HUES64 (cell line): ENCODE measurements at regions not wholly inside any gene's neighbourhood (a gene's known extent, or its start where the extent isn't known, plus 50 kb on each side); places are given as distances from the start of the nearest gene placed in this dataset.

ENCODE experiments used
- H3K27ac ChIP-seq: 2 replicates; pipeline ENCODE4 v1.7.0; 2013; ENCODE audit warnings: low read depth, low read length, inconsistent platforms
- H3K27me3 ChIP-seq: 2 replicates; pipeline ENCODE4 v1.6.1; 2013; ENCODE audit warnings: mild to moderate bottlenecking, low read length; ENCODE audit not compliant: insufficient read depth
- H3K36me3 ChIP-seq: 2 replicates; pipeline ENCODE4 v1.6.1; 2013; ENCODE audit warnings: mild to moderate bottlenecking, low read length; ENCODE audit not compliant: insufficient read depth
- H3K4me1 ChIP-seq: 2 replicates; pipeline ENCODE4 v1.6.1; 2013; ENCODE audit warnings: mild to moderate bottlenecking, low read length, moderate library complexity; ENCODE audit not compliant: insufficient read depth
- H3K4me3 ChIP-seq: 2 replicates; pipeline ENCODE4 v1.5.1; 2013; ENCODE audit warnings: mild to moderate bottlenecking, low read length, moderate library complexity
- H3K9ac ChIP-seq: 2 replicates; pipeline ENCODE4 v1.6.1; 2013; ENCODE audit warnings: mild to moderate bottlenecking, low read depth, low read length
- H3K9me3 ChIP-seq: 2 replicates; pipeline ENCODE4 v1.6.1; 2013; ENCODE audit warnings: low read depth, low read length; ENCODE audit not compliant: insufficient read depth
- WGBS: fragments of 150-250, 120-280 bp; methylation state at CpG from one replicate; pipeline ENCODE4 v1.1.7; 2013; ENCODE audit warnings: missing lambda C conversion rate; 5-methylcytosine and 5-hydroxymethylcytosine counted together

- no peaks in the 10 kb centered on the region for H3K36me3 ChIP-seq
Observed at GRCh38 chr6:68575765-68576439, 59.2 kb upstream of the ADGRB3 start.

GRCh38 chr6:68572975-68573374 lies 62.1 kb upstream of the ADGRB3 start:
- WGBS = 81% methylated on average over 4 of the region's 4 CpGs
- H3K4me3 ChIP-seq = no peak overlapping the region
- H3K9ac ChIP-seq = no peak overlapping the region
- no peak overlapping the region for H3K27ac ChIP-seq
- H3K9me3 ChIP-seq = 0 out of 2 replicates have a peak, but pooled peaks cover 2% of the 10 kb centered on the region
- peaks cover 13% of the 10 kb centered on the region for H3K4me1 ChIP-seq
- no peaks in the 10 kb centered on the region for H3K27me3 ChIP-seq
- no peaks in the 10 kb centered on the region for H3K36me3 ChIP-seq

More at GRCh38 chr6:68575765-68576439, 59.2 kb upstream of the ADGRB3 start:
- Histone ChIP-seq H3K4me3 (peak overlapping the region; percentile 37), H3K27ac (no peak overlapping the region), H3K9me3 (0 out of 2 replicates have a peak, but pooled peaks cover 2% of the 10 kb centered on the region), H3K4me1 (peaks cover 13% of the 10 kb centered on the region), H3K27me3 (no peaks in the 10 kb centered on the region), H3K9ac (peak overlapping the region; percentile 9; the same call in 1 of the 2 replicates)
- 12% methylated on average over 14 of the region's 14 CpGs for WGBS

- Histone ChIP-seq H3K4me3 (no peak overlapping the region), H3K4me1 (peaks cover 13% of the 10 kb centered on the region), H3K9me3 (0 out of 2 replicates have a peak, but pooled peaks cover 2% of the 10 kb centered on the region), H3K27ac (no peak overlapping the region), H3K9ac (no peak overlapping the region), H3K36me3 (no peaks in the 10 kb centered on the region), H3K27me3 (no peaks in the 10 kb centered on the region)
- WGBS = 35% methylated on average over 2 of the region's 2 CpGs
Observed at GRCh38 chr6:68572525-68572924, 62.6 kb upstream of the ADGRB3 start.

- 52% methylated on average over 5 of the region's 5 CpGs for WGBS
- Histone ChIP-seq H3K4me3 (no peak overlapping the region), H3K9ac (no peak overlapping the region), H3K9me3 (no peaks in the 10 kb centered on the region), H3K27ac (peak overlapping the region; percentile 71; the same call in 1 of the 2 replicates), H3K4me1 (peaks cover 16% of the 10 kb centered on the region), H3K27me3 (no peaks in the 10 kb centered on the region), H3K36me3 (no peaks in the 10 kb centered on the region)
Observed at GRCh38 chr6:68559716-68560115, 75.4 kb upstream of the ADGRB3 start.

GRCh38 chr6:68559070-68559469 lies 76.0 kb upstream of the ADGRB3 start:
- Histone ChIP-seq H3K9ac (no peak overlapping the region), H3K36me3 (no peaks in the 10 kb centered on the region), H3K9me3 (no peaks in the 10 kb centered on the region), H3K4me3 (no peak overlapping the region), H3K4me1 (peaks cover 16% of the 10 kb centered on the region), H3K27me3 (no peaks in the 10 kb centered on the region), H3K27ac (peak overlapping the region; percentile 71)
- WGBS = 48% methylated on average over 1 of the region's 1 CpG

- no peaks in the 10 kb centered on the region for H3K36me3 ChIP-seq
- no peaks in the 10 kb centered on the region for H3K4me1 ChIP-seq
- no peaks in the 10 kb centered on the region for H3K27me3 ChIP-seq
- H3K9me3 ChIP-seq = peaks cover 9% of the 10 kb centered on the region
- H3K4me3 ChIP-seq = no peak overlapping the region
- no peak overlapping the region for H3K27ac ChIP-seq
- 95% methylated on average over 1 of the region's 1 CpG for WGBS
- no peak overlapping the region for H3K9ac ChIP-seq
Observed at GRCh38 chr6:68546620-68547019, 88.5 kb upstream of the ADGRB3 start.

- Histone ChIP-seq H3K9ac (no peak overlapping the region), H3K4me3 (no peak overlapping the region), H3K27me3 (no peaks in the 10 kb centered on the region), H3K36me3 (no peaks in the 10 kb centered on the region), H3K27ac (no peak overlapping the region), H3K4me1 (no peaks in the 10 kb centered on the region), H3K9me3 (peaks cover 9% of the 10 kb centered on the region)
- 76% methylated on average over 3 of the region's 3 CpGs for WGBS
Observed at GRCh38 chr6:68544450-68544849, 90.6 kb upstream of the ADGRB3 start.

GRCh38 chr6:68533339-68533795 lies 101.7 kb upstream of the ADGRB3 start:
- H3K36me3 ChIP-seq = no peaks in the 10 kb centered on the region
- no peak overlapping the region for H3K9ac ChIP-seq
- no peak overlapping the region for H3K4me3 ChIP-seq
- no peaks in the 10 kb centered on the region for H3K9me3 ChIP-seq
- no peak overlapping the region for H3K27ac ChIP-seq
- 97% methylated on average over 21 of the region's 21 CpGs for WGBS
- no peaks in the 10 kb centered on the region for H3K27me3 ChIP-seq
- H3K4me1 ChIP-seq = no peaks in the 10 kb centered on the region

- H3K9ac ChIP-seq = no peak overlapping the region
- no peaks in the 10 kb centered on the region for H3K36me3 ChIP-seq
- H3K27me3 ChIP-seq = no peaks in the 10 kb centered on the region
- H3K9me3 ChIP-seq = no peaks in the 10 kb centered on the region
- H3K27ac ChIP-seq = no peak overlapping the region
- 98% methylated on average over 4 of the region's 4 CpGs for WGBS
- no peak overlapping the region for H3K4me3 ChIP-seq
- peaks cover 7% of the 10 kb centered on the region; the same call in 1 of the 2 replicates for H3K4me1 ChIP-seq
Observed at GRCh38 chr6:68527691-68528090, 107.4 kb upstream of the ADGRB3 start.

GRCh38 chr6:68506911-68507310 lies 128.2 kb upstream of the ADGRB3 start:
- no peak overlapping the region for H3K4me3 ChIP-seq
- no peaks in the 10 kb centered on the region for H3K27me3 ChIP-seq
- 0 out of 2 replicates have a peak, but pooled peaks cover under 1% of the 10 kb centered on the region for H3K9me3 ChIP-seq
- H3K4me1 ChIP-seq = no peaks in the 10 kb centered on the region
- H3K27ac ChIP-seq = no peak overlapping the region
- no peaks in the 10 kb centered on the region for H3K36me3 ChIP-seq
- WGBS = 98% methylated on average over 4 of the region's 6 CpGs
- no peak overlapping the region for H3K9ac ChIP-seq

- Histone ChIP-seq H3K4me1 (no peaks in the 10 kb centered on the region), H3K36me3 (no peaks in the 10 kb centered on the region), H3K9ac (no peak overlapping the region), H3K9me3 (no peaks in the 10 kb centered on the region), H3K27me3 (no peaks in the 10 kb centered on the region), H3K4me3 (no peak overlapping the region), H3K27ac (no peak overlapping the region)
- 86% methylated on average over 1 of the region's 1 CpG for WGBS
Observed at GRCh38 chr6:68502946-68503345, 132.1 kb upstream of the ADGRB3 start.
